ENCODE measurements at regions not wholly inside any gene's neighbourhood (a gene's known extent, or its start where the extent isn't known, plus 50 kb on each side); places are given as distances from the start of the nearest gene placed in this dataset.
A peak's percentile ranks its signal among the peaks of the same experiment; 100 is the strongest.

GRCh38 chr9:18233776-18234445 is 240.0 kb upstream of the ADAMTSL1 start:
- no peak overlapping the region for H3K27ac Mint-ChIP-seq
- ChIA-PET POLR2A (no interaction called here), CTCF (no interaction called here)
- no peaks in the 10 kb centered on the region for H3K9me3 Mint-ChIP-seq
- no peaks in the 10 kb centered on the region for H3K4me1 Mint-ChIP-seq
- H3K27me3 Mint-ChIP-seq, result no peaks in the 10 kb centered on the region
- no peak for DNase-seq
- H3K4me3 Mint-ChIP-seq, result no peak overlapping the region
- H3K36me3 Mint-ChIP-seq (ENCODE audit: low read depth), result no peaks in the 10 kb centered on the region

DNA sequence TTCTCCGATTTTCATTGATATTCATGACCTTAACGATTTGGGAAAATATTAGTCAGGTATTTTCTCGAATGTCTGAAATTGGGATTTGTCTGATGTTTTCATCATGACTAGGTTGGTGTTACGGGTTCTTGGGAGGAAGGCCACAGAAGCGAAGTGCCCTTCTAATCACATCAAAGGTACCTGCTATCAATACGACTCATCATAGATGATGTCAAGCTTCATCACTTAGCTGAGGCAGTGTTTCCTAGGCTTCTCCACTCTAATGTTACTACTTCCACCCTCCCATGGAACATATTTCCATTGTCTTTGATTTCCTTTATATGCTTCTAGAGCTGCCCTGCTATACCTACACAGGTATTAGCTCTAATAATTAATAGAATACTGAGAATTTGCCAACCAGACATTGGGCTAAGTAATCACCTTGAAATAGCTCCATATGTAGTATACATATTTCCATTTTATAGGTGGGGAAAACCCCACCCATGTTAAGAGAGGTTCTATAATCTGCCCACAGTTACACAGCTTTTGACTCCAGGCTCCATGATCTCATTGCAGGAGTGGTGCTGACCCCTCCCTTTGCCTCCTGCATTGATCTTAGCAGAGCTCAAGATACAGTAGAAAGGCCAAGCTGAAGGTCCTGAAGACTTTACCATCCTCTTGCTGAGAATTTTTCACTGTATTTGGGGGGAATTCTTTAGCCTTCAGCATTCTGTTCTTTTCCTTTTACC is 238.6 kb upstream of the ADAMTSL1 start:
- Mint-ChIP-seq H3K27me3 (no peaks in the 10 kb centered on the region), H3K36me3 (ENCODE audit: low read depth) (no peaks in the 10 kb centered on the region), H3K27ac (no peak overlapping the region), H3K9me3 (no peaks in the 10 kb centered on the region), H3K4me3 (no peak overlapping the region), H3K4me1 (no peaks in the 10 kb centered on the region)
- CTCF ChIA-PET, result no interaction called here
- POLR2A ChIA-PET, result no interaction called here
- DNase-seq, result no peak

- Mint-ChIP-seq H3K27me3 (no peaks in the 10 kb centered on the region), H3K9me3 (no peaks in the 10 kb centered on the region), H3K4me3 (no peak overlapping the region), H3K4me1 (no peaks in the 10 kb centered on the region), H3K36me3 (ENCODE audit: low read depth) (no peaks in the 10 kb centered on the region), H3K27ac (no peak overlapping the region)
- ChIA-PET POLR2A (no interaction called here), CTCF (no interaction called here)
- DNase-seq, result no peak
Measured at GRCh38 chr9:18236336-18236735, 237.6 kb upstream of the ADAMTSL1 start.

- POLR2A ChIA-PET, result no interaction called here
- H3K9me3 Mint-ChIP-seq, result no peaks in the 10 kb centered on the region
- CTCF ChIA-PET, result no interaction called here
Measured at GRCh38 chr9:18237776-18238175, 236.2 kb upstream of the ADAMTSL1 start.

DNA sequence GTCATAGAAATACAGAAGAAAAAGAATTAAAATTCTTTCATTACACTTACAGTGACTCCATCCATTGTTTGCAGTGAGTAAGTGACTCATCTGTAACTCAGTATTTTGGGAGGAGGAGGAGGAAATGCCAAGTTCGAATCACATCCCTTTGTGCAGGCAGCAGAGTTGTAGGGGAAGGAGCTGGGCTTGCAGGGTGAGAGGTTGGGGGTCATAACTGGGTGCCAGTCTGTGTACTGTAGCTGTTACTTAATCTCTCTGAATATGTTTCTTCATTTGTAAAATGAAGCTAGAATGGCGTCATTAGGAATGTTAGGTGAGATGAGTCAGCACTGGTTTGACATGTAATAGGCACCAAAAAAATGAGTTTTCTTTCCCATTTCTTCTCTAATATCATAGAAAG is 235.7 kb upstream of the ADAMTSL1 start:
- Mint-ChIP-seq H3K4me3 (no peak overlapping the region), H3K9me3 (no peaks in the 10 kb centered on the region), H3K27ac (no peak overlapping the region), H3K36me3 (ENCODE audit: low read depth) (no peaks in the 10 kb centered on the region), H3K27me3 (peaks cover 1% of the 10 kb centered on the region), H3K4me1 (no peaks in the 10 kb centered on the region)
- ChIA-PET CTCF (no interaction called here), POLR2A (no interaction called here)
- DNase-seq, result no peak

More at GRCh38 chr9:18237776-18238175, 236.2 kb upstream of the ADAMTSL1 start:
- H3K27me3 Mint-ChIP-seq, result peaks cover 1% of the 10 kb centered on the region
- H3K27ac Mint-ChIP-seq, result no peak overlapping the region
- H3K4me1 Mint-ChIP-seq, result no peaks in the 10 kb centered on the region
- H3K4me3 Mint-ChIP-seq, result no peak overlapping the region
- DNase-seq, result no peak
- no peaks in the 10 kb centered on the region for H3K36me3 Mint-ChIP-seq (ENCODE audit: low read depth)

- CTCF ChIA-PET, result no interaction called here
- no peaks in the 10 kb centered on the region for H3K4me1 Mint-ChIP-seq
- no peaks in the 10 kb centered on the region for H3K9me3 Mint-ChIP-seq
- peaks cover 1% of the 10 kb centered on the region for H3K27me3 Mint-ChIP-seq
- POLR2A ChIA-PET, result no interaction called here
- no peak overlapping the region for H3K4me3 Mint-ChIP-seq
- no peak for DNase-seq
- H3K36me3 Mint-ChIP-seq (ENCODE audit: low read depth), result no peaks in the 10 kb centered on the region
- no peak overlapping the region for H3K27ac Mint-ChIP-seq
Measured at GRCh38 chr9:18238752-18239447, 235.1 kb upstream of the ADAMTSL1 start.

DNA sequence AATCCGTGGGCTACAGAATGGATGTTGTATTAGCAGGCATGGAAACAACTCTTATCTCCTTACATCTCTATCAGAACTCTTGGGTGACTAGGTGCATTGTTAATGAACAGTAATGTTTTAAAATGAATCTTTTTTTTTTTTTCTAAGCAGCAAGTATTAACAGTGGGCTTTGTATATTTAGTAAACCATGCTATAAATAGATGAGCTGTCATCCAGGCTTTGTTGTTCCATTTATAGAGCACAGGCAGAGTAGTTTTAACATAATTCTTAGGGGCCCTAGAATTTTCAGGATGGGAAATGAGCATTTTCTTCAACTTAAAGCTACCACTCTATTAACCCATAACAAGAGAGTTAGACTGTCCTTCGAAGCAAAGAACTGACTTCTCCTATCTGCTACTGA is 233.7 kb upstream of the ADAMTSL1 start:
- ChIA-PET POLR2A (no interaction called here), CTCF (no interaction called here)
- Mint-ChIP-seq H3K27me3 (peaks cover 1% of the 10 kb centered on the region), H3K4me1 (no peaks in the 10 kb centered on the region), H3K9me3 (no peaks in the 10 kb centered on the region), H3K27ac (no peak overlapping the region), H3K36me3 (ENCODE audit: low read depth) (no peaks in the 10 kb centered on the region), H3K4me3 (no peak overlapping the region)
- no peak for DNase-seq

DNA sequence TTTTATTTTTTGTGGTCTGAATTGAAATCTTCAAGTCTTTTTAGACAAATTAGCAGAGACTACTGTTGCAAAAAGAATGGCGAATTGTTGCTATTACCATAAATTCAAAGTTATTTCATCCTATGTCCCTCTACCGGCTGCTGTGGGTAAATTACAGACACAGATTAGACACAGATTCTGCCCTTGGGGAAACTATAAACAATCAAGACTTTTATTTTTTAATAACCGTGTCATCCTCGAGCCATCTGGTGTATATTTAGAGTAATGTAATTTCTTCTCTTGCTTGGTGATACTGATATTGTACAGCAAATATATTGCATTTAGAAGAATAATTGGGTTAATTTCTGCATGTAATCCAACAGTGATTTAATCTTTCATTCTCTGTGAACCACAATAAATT is 228.0 kb upstream of the ADAMTSL1 start:
- Mint-ChIP-seq H3K4me1 (no peaks in the 10 kb centered on the region), H3K27me3 (peaks cover 1% of the 10 kb centered on the region), H3K4me3 (no peak overlapping the region), H3K36me3 (ENCODE audit: low read depth) (no peaks in the 10 kb centered on the region), H3K9me3 (no peaks in the 10 kb centered on the region), H3K27ac (no peak overlapping the region)
- ChIA-PET CTCF (no interaction called here), POLR2A (no interaction called here)
- no peak for DNase-seq

DNA sequence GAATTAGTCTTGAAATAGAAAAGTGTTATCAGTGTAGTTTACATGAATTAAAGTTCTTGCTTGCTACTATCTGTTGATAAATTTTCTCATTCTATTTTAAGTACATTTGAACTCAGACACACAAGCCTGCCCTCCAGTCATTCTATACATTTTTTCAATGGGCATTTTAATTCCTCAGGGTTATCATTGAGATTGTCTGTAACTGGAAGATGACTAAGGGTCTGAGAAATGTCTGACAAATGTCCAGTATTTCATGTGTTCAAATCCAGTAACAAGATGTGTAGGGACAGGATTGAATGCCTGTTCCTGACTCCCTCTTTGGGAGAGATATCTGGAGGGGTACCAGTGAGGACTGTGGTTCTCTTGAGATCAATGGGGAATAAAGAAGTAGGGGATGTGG is 223.9 kb upstream of the ADAMTSL1 start:
- Mint-ChIP-seq H3K9me3 (no peaks in the 10 kb centered on the region), H3K36me3 (ENCODE audit: low read depth) (no peaks in the 10 kb centered on the region), H3K4me1 (no peaks in the 10 kb centered on the region), H3K27ac (no peak overlapping the region), H3K27me3 (no peaks in the 10 kb centered on the region), H3K4me3 (no peak overlapping the region)
- no peak for DNase-seq
- CTCF ChIA-PET, result no interaction called here
- POLR2A ChIA-PET, result no interaction called here

- Mint-ChIP-seq H3K36me3 (ENCODE audit: low read depth) (no peaks in the 10 kb centered on the region), H3K4me1 (no peaks in the 10 kb centered on the region), H3K27ac (no peak overlapping the region), H3K9me3 (no peaks in the 10 kb centered on the region), H3K27me3 (peaks cover 8% of the 10 kb centered on the region), H3K4me3 (no peak overlapping the region)
- no peak for DNase-seq
- ChIA-PET CTCF (no interaction called here), POLR2A (no interaction called here)
Measured at GRCh38 chr9:18253950-18254349, 220.0 kb upstream of the ADAMTSL1 start.

DNA sequence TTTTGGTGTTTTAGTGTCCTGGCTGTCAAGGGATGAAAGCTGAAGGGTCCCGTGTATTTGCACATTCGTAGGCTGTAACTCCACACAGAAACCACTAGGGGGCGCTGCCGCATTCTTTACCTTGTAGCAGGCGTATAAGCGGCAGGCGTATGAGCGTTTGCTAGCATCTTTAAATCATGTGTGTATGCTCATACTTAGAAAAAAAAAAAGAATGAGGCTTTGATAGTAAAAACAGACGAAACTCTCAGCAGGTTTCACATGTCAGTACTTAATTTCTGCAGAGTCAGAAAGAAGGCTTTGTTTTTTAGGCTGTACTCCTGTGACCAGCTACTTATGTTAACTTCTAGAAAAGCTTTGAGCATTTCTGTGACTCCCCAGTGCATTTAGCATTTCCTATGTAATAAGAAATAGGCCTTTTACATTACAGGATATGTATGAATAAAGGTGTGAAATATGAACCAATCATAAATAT is 218.8 kb upstream of the ADAMTSL1 start:
- Mint-ChIP-seq H3K27me3 (peaks cover 8% of the 10 kb centered on the region), H3K27ac (no peak overlapping the region), H3K4me1 (no peaks in the 10 kb centered on the region), H3K36me3 (ENCODE audit: low read depth) (no peaks in the 10 kb centered on the region), H3K9me3 (no peaks in the 10 kb centered on the region), H3K4me3 (no peak overlapping the region)
- peak; percentile 82 for DNase-seq
- ChIA-PET CTCF (interaction anchor here (0.6 to 1.4 kb wide), 7 partner anchors 64 to 1185 kb away, joined by 3 to 5 read pairs (median 3); no protein-coding TSS in a partner anchor), POLR2A (no interaction called here)

- no peak overlapping the region for H3K27ac Mint-ChIP-seq
- POLR2A ChIA-PET, result no interaction called here
- no peak for DNase-seq
- H3K36me3 Mint-ChIP-seq (ENCODE audit: low read depth), result no peaks in the 10 kb centered on the region
- peaks cover 8% of the 10 kb centered on the region for H3K27me3 Mint-ChIP-seq
- CTCF ChIA-PET, result interaction anchor here (0.6 to 1.4 kb wide), 6 partner anchors 64 to 1184 kb away, joined by 3 to 5 read pairs (median 3); no protein-coding TSS in a partner anchor
- H3K4me1 Mint-ChIP-seq, result no peaks in the 10 kb centered on the region
- no peak overlapping the region for H3K4me3 Mint-ChIP-seq
- H3K9me3 Mint-ChIP-seq, result no peaks in the 10 kb centered on the region
Measured at GRCh38 chr9:18255747-18256146, 218.2 kb upstream of the ADAMTSL1 start.

DNA sequence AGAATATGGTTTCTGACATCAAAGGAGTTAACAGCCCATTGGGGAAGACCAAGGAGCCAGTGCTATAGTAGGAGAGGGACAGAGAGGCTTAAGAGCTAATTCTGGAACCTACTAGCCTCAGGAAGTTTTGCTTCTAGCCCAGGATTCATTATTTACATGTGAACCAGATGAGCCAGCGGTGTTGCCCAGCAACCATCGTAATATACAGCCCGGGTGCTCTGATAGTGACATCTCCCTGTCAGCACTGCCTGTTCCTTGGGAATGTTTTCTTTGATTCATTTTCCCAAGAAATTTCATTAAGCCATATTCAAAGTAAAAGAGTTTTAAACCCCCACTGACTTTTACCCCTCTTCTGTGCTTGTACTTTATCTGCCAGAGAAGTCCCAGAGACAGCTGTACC is 217.4 kb upstream of the ADAMTSL1 start:
- Mint-ChIP-seq H3K27me3 (peaks cover 8% of the 10 kb centered on the region), H3K9me3 (no peaks in the 10 kb centered on the region), H3K4me3 (no peak overlapping the region), H3K4me1 (no peaks in the 10 kb centered on the region), H3K27ac (no peak overlapping the region), H3K36me3 (ENCODE audit: low read depth) (no peaks in the 10 kb centered on the region)
- DNase-seq, result no peak
- ChIA-PET CTCF (interaction anchor here (1.2 kb wide), 1 partner anchor 924 kb away, joined by 3 read pairs; no protein-coding TSS in a partner anchor), POLR2A (no interaction called here)
